ENCODE measurements at regions not wholly inside any gene's neighbourhood (a gene's known extent, or its start where the extent isn't known, plus 50 kb on each side); places are given as distances from the start of the nearest gene placed in this dataset.

DNA sequence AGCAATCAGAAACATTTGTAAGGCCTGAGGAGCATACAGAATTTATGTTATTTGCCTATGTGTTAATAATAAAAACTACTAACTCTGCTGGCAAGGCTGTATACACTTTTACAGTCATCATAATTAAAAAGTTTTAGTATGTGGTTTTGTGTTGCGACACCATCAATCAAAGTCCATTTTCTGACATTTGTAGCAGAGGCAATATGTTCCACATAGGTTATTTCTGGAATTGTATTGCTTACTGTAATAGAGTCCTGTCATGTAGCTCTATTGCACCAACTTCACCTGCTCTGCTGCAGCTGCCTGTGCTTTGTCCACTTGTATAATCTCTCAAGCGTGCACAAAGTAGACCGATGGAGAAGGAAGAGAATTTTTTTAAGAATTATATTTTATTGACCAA is 501.8 kb downstream of the HACE1 start:
- Mint-ChIP-seq H3K4me1 (no peaks in the 10 kb centered on the region), H3K9me3 (peaks cover 1% of the 10 kb centered on the region), H3K36me3 (no peaks in the 10 kb centered on the region), H3K27me3 (no peaks in the 10 kb centered on the region), H3K27ac (no peak overlapping the region), H3K4me3 (no peak overlapping the region)
- no peak for DNase-seq
- CTCF ChIA-PET = no interaction called here

DNA sequence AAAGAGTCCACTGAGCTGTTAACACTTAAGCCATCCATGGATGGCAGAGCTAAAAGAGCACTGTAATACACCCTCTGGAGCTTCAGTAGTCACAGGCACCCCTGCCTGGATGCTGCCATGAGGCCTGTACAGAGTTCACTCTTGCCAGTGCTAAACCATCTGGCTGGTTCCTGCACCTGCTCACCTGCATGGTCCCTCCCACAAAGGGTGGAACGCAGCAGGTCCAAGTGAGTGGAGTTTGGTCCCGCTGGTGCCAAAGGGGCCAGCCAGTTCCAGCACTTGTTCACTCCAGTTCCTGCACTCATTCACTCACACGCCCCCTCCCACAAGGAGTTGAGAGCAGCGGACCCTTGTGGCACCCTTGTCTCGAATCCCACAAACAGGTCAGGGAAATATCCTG is 503.5 kb downstream of the HACE1 start:
- no peak overlapping the region for H3K4me3 Mint-ChIP-seq
- CTCF ChIA-PET = no interaction called here
- H3K36me3 Mint-ChIP-seq = no peaks in the 10 kb centered on the region
- no peaks in the 10 kb centered on the region for H3K4me1 Mint-ChIP-seq
- peak; percentile 16 for DNase-seq
- H3K27ac Mint-ChIP-seq = no peak overlapping the region
- H3K9me3 Mint-ChIP-seq = peaks cover 1% of the 10 kb centered on the region
- H3K27me3 Mint-ChIP-seq = no peaks in the 10 kb centered on the region

DNA sequence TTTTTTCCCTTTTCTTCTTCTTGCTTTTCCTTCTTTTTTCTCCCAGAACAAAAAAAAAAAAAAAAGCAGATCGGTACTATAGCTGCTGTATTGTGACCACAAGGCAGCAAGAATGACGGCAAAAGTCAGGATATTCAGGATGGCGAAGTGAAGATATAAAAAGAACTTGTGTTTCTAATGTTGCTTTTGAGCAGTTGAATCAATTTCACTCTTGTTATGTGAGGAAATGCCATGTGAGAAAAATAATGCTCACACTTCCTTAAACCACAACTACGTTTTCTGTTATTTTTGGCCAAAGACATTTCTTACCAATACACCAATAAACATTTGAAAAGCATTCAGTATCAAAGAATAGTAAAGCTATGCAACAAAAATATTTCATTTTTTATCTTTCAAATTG is 510.5 kb downstream of the HACE1 start:
- Mint-ChIP-seq H3K27ac (no peak overlapping the region), H3K36me3 (no peaks in the 10 kb centered on the region), H3K9me3 (peaks cover 10% of the 10 kb centered on the region), H3K4me1 (no peaks in the 10 kb centered on the region), H3K27me3 (no peaks in the 10 kb centered on the region), H3K4me3 (no peak overlapping the region)
- DNase-seq = no peak
- CTCF ChIA-PET = interaction anchor here (0.6 kb wide), 1 partner anchor 15 kb away, joined by 3 read pairs; no protein-coding TSS in a partner anchor

DNA sequence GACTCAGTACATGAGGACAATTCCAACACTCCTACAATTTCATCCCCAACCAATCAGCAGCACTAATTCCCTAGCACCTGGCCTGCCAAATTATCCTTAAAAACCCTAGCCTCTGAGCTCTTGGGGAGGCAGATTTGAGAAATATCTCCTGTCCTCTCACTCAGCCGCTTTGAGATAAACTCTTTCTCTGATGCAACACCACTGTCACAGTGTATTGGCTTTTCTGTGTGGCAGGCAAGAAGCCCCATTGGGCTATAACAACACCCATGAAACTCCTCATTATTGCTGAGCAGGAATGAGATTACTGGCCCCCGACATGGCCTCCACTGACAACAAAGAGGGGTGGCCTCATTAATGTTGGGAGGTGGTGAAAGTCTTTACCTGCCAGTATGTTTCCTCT is 515.5 kb downstream of the HACE1 start:
- no peaks in the 10 kb centered on the region for H3K4me1 Mint-ChIP-seq
- no peaks in the 10 kb centered on the region for H3K27me3 Mint-ChIP-seq
- DNase-seq = no peak
- H3K4me3 Mint-ChIP-seq = no peak overlapping the region
- peaks cover 17% of the 10 kb centered on the region for H3K9me3 Mint-ChIP-seq
- H3K27ac Mint-ChIP-seq = no peak overlapping the region
- CTCF ChIA-PET = no interaction called here
- H3K36me3 Mint-ChIP-seq = no peaks in the 10 kb centered on the region

DNA sequence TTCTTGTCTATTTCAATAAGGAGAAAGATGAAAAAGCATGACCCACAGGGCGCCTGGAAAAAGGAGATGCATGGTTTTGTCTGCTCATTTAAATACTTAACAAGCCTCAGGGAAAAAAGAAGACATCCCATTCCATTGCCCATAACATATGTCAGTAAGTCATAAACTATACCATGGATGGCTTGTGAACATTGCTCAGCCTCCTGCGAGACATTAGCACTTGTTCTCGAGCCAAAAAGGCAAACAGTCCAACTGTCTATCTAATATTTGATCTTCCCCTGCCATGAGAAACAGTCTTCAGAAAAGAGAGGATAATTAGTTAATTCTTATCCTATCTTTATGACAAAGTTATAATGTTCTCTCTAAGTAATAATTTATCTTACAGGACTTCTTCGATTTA is 527.4 kb downstream of the HACE1 start:
- no peak for DNase-seq
- Mint-ChIP-seq H3K4me3 (no peak overlapping the region), H3K4me1 (no peaks in the 10 kb centered on the region), H3K27ac (no peak overlapping the region), H3K9me3 (no peaks in the 10 kb centered on the region), H3K36me3 (no peaks in the 10 kb centered on the region), H3K27me3 (no peaks in the 10 kb centered on the region)
- CTCF ChIA-PET = no interaction called here

DNA sequence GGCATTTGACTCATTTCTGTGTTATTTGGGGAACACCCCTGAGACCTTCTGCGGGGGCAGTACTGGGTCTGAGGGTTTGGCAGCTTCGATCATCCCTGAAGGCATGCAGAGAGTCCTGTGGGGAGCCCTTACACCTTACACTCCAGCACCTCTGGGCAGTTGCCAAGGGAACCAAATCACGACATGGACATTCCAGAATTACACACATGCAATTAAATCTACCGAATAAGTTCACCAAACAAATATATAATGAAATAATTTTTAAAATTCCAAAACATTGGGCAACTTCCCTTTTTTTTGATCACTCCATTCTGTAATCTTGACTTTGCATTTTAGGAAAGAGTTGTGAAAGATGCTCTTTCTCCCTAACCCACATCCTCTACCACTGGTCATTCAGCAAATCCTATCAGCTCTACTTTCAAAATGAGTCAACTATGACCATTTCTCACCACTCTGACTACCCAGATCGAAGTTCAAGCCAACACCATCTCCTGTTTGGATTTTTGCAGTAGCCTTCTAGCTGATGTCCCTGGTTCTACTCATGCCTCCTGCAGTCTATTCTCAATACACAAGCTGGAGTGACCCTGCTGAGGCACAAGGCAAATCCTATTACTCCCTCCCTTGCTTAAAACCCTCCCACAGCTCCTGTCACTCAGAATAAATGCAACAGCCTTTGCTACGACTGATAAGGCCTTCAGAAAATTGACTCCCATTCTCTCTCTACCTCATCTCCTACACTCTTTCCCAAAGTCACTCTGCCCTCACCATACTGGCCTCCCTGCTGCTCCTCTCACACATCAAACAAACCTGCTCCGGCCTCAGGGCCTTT is 533.3 kb downstream of the HACE1 start:
- Mint-ChIP-seq H3K9me3 (no peaks in the 10 kb centered on the region), H3K4me3 (no peak overlapping the region), H3K27ac (peak overlapping the region; percentile 13), H3K27me3 (no peaks in the 10 kb centered on the region), H3K36me3 (no peaks in the 10 kb centered on the region), H3K4me1 (no peaks in the 10 kb centered on the region)
- DNase-seq = no peak
- CTCF ChIA-PET = interaction anchor here (1.2 kb wide), 1 partner anchor 444 kb away, joined by 3 read pairs; no protein-coding TSS in a partner anchor

DNA sequence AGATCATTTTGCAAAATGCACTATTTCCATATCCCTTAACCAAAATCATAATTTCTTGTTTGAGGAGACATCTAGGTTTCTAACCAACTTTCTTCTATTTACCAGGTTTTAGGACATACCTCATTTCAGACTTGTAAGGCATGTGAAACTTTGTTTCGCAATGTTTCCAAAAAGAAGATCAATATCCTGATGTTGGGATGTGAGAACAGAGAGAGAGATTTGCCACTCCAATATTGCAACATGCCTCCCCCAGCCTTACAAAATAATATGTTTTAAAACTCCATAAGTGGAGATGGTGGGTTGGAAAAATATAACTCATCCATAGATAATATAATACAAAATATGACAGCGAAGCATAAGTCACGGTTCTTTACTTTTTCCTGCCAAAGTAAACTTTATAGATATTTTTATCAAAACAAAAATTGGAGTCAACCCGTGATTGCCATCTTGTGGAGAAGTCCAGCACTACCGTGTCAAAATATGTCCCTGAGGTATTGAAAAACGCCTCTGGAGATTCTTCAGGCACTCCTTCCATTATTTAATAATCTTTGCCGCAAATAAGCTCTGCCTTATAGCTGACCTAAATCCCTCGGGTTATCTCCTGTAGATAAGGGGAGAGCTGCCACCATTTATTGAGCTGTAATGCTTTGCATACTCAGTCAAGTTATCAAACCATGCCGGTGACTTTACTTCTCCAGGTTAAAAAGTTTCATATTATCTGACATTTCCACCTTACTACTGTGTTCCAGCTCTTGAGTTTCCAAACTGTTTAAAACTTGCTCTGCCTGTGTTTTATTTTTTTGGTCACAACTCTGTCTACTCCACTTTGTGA is 534.2 kb downstream of the HACE1 start:
- Mint-ChIP-seq H3K36me3 (no peaks in the 10 kb centered on the region), H3K27me3 (no peaks in the 10 kb centered on the region), H3K4me3 (no peak overlapping the region), H3K9me3 (no peaks in the 10 kb centered on the region), H3K27ac (no peak overlapping the region), H3K4me1 (no peaks in the 10 kb centered on the region)
- CTCF ChIA-PET = interaction anchor here (1.2 kb wide), 1 partner anchor 445 kb away, joined by 3 read pairs; no protein-coding TSS in a partner anchor
- DNase-seq = no peak

DNA sequence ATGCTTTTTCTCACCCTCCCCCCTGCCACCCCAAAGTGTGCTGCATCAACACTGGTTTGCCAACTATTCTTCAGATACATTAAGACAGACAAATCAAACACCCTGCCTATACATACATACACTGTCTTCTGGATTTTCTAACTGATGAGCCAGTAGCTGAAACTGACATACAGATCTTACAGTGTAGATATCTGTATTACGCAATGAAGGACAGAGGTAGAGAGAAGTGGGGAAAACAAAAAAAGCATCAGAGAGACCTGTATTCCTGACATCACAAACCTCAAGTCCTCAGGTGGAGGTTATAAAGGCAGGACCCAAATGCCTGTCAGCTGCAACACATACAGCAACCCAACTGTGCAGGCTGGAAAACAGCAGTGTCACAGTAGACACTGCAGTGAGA is 535.4 kb downstream of the HACE1 start:
- no peak for DNase-seq
- Mint-ChIP-seq H3K27me3 (no peaks in the 10 kb centered on the region), H3K9me3 (no peaks in the 10 kb centered on the region), H3K4me3 (no peak overlapping the region), H3K4me1 (no peaks in the 10 kb centered on the region), H3K36me3 (no peaks in the 10 kb centered on the region), H3K27ac (no peak overlapping the region)
- CTCF ChIA-PET = no interaction called here

DNA sequence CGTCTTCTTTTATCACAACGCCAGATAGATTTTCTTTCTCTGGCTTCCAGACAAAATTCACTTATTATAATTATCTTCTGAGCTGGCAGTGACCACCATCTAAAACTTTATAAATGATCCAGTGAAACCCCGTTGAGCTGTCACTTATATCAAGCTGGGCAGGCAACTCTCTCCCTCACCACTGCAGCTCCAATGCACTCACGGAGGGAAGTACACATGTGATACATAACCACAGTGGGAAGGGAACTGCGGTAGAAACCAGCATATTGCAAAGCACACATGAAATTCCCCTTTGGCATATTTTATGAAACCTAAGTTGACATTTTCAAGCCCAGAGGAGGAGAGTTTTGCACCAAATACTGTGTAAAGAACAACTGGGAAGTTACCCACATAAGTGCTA is 536.9 kb downstream of the HACE1 start:
- DNase-seq = no peak
- H3K4me3 Mint-ChIP-seq = no peak overlapping the region
- no peaks in the 10 kb centered on the region for H3K27me3 Mint-ChIP-seq
- no peaks in the 10 kb centered on the region for H3K36me3 Mint-ChIP-seq
- H3K27ac Mint-ChIP-seq = no peak overlapping the region
- no peaks in the 10 kb centered on the region for H3K4me1 Mint-ChIP-seq
- CTCF ChIA-PET = no interaction called here
- H3K9me3 Mint-ChIP-seq = no peaks in the 10 kb centered on the region

DNA sequence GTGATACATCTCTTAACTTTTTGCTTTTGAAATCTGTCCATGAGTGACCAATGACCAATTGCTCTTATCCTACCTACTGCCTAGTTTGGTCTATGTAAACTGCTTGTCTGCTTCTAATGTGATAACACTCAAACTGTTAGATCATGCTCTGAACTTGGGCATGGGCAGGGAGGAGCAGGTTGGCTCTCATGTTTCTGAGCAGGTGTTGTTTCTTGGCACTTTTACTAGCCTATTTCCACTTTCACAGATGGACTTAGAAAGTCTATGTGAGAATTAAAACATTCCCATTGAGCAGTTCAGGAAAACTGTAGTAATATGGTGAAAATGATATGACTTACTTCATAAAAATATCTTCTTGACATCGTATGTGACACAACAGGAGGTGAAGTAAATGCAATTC is 538.4 kb downstream of the HACE1 start:
- H3K4me1 Mint-ChIP-seq = no peaks in the 10 kb centered on the region
- H3K4me3 Mint-ChIP-seq = no peak overlapping the region
- no peaks in the 10 kb centered on the region for H3K27me3 Mint-ChIP-seq
- CTCF ChIA-PET = no interaction called here
- DNase-seq = no peak
- H3K36me3 Mint-ChIP-seq = no peaks in the 10 kb centered on the region
- H3K27ac Mint-ChIP-seq = no peak overlapping the region
- no peaks in the 10 kb centered on the region for H3K9me3 Mint-ChIP-seq

DNA sequence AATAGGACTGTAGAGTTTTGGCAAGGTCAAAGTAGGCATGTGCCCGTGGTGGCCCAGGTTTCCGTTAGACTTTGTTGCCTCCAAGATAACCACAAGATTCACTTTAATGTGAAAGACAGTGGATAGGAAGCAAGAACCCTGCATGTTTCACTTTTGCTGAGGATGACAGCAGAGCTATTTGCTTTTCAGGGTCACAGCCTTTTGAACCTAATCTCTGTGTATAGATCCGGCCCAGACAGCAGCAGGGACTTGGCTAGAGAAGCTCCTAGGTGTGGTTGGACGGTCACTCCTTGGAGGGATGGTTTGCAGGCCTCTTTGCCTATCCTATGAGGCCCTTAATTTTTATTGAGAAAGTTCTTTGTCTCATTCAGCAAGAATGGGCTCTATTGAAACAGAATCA is 538.8 kb downstream of the HACE1 start:
- DNase-seq = no peak
- no peak overlapping the region for H3K27ac Mint-ChIP-seq
- H3K27me3 Mint-ChIP-seq = no peaks in the 10 kb centered on the region
- CTCF ChIA-PET = no interaction called here
- H3K4me1 Mint-ChIP-seq = no peaks in the 10 kb centered on the region
- H3K4me3 Mint-ChIP-seq = no peak overlapping the region
- H3K9me3 Mint-ChIP-seq = no peaks in the 10 kb centered on the region
- no peaks in the 10 kb centered on the region for H3K36me3 Mint-ChIP-seq

DNA sequence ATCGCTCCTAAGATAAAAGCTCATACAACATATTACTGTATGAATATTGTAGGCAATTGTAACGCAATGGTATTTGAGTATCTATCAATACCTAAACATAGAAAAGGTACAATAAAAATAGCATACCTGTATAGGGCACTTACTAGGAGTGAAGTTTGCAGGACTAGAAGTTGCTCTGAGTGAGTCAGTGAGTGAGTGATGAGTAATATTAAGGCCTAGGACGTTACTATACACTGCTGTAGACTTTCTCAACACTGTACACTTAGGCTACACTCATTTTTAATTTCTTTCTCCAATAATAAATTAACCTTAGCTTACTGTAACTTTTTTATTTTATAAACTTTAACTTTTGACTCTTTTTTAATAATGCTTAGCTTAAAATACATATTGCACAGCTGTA is 546.9 kb downstream of the HACE1 start:
- no peaks in the 10 kb centered on the region for H3K9me3 Mint-ChIP-seq
- no peaks in the 10 kb centered on the region for H3K27me3 Mint-ChIP-seq
- DNase-seq = no peak
- CTCF ChIA-PET = no interaction called here
- no peak overlapping the region for H3K27ac Mint-ChIP-seq
- no peak overlapping the region for H3K4me3 Mint-ChIP-seq
- H3K36me3 Mint-ChIP-seq = no peaks in the 10 kb centered on the region
- no peaks in the 10 kb centered on the region for H3K4me1 Mint-ChIP-seq

DNA sequence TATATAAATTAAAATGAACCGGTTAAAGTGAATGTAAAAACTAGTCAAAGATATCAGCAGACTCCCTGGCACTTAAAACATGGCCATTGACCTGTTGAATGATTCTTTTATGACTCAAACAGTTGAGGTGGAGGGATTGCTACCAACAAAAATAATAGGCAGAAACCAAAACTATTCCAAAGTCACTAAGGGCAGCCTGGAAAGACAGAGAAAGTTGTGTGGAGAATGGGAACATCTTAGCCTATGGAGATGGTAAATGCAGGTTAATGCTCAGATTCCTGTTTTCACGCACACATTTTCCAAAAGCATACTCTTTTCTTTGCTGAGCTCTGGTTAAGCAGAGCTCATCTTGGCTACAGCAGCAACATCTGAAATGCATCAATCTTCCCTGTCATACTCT is 553.5 kb downstream of the HACE1 start:
- Mint-ChIP-seq H3K4me3 (no peak overlapping the region), H3K36me3 (no peaks in the 10 kb centered on the region), H3K4me1 (no peaks in the 10 kb centered on the region), H3K27me3 (no peaks in the 10 kb centered on the region), H3K27ac (no peak overlapping the region), H3K9me3 (no peaks in the 10 kb centered on the region)
- CTCF ChIA-PET = no interaction called here
- DNase-seq = no peak

DNA sequence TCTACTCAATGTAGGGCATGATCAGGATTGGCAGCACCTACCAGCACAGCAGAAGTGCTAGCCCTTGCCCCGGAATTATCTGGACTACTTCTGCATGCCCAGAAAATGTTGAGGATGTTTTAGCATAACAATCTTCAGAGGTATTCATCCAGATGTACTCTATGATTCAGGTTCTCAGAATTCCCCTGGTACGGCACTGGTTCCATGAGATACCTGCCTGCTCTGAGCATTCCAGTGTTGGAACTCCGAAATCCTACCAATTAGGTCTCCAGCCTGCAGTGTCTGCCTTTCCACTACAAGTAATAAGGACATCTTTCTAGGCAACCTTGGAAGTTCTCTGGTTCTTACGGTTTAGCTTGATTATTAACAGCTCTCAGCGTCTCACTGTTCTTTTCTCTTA is 554.5 kb downstream of the HACE1 start:
- CTCF ChIA-PET = no interaction called here

DNA sequence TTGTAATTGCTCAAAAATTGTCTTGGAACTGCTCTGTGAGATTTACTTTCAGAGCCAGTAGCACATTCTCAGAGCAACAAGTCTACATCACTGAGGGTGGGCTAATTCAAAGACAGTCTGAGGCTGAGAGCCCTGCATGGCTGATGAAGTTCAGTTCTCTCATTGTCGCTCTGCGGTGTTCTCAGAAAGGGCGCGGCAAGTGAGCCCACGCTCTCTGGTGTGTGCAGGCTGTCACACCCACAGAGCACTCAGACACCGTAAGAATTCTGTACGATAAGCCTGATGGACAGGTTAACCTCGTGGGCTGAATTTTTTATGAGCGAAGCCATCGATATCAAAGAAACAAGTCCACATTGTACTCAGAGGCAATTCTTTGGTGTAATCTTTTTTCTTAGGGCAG is 557.8 kb downstream of the HACE1 start:
- no peaks in the 10 kb centered on the region for H3K9me3 Mint-ChIP-seq
- no peak overlapping the region for H3K4me3 Mint-ChIP-seq
- H3K27me3 Mint-ChIP-seq = no peaks in the 10 kb centered on the region
- CTCF ChIA-PET = no interaction called here
- H3K27ac Mint-ChIP-seq = no peak overlapping the region
- H3K36me3 Mint-ChIP-seq = no peaks in the 10 kb centered on the region
- DNase-seq = no peak
- no peaks in the 10 kb centered on the region for H3K4me1 Mint-ChIP-seq

More for the DNA sequence above, 554.5 kb downstream of the HACE1 start:
- DNase-seq = no peak
- Mint-ChIP-seq H3K36me3 (no peaks in the 10 kb centered on the region), H3K4me1 (no peaks in the 10 kb centered on the region), H3K27ac (no peak overlapping the region), H3K4me3 (no peak overlapping the region), H3K9me3 (no peaks in the 10 kb centered on the region), H3K27me3 (no peaks in the 10 kb centered on the region)
